ENCODE measurements at regions not wholly inside any gene's neighbourhood (a gene's known extent, or its start where the extent isn't known, plus 50 kb on each side); places are given as distances from the start of the nearest gene placed in this dataset.

DNA sequence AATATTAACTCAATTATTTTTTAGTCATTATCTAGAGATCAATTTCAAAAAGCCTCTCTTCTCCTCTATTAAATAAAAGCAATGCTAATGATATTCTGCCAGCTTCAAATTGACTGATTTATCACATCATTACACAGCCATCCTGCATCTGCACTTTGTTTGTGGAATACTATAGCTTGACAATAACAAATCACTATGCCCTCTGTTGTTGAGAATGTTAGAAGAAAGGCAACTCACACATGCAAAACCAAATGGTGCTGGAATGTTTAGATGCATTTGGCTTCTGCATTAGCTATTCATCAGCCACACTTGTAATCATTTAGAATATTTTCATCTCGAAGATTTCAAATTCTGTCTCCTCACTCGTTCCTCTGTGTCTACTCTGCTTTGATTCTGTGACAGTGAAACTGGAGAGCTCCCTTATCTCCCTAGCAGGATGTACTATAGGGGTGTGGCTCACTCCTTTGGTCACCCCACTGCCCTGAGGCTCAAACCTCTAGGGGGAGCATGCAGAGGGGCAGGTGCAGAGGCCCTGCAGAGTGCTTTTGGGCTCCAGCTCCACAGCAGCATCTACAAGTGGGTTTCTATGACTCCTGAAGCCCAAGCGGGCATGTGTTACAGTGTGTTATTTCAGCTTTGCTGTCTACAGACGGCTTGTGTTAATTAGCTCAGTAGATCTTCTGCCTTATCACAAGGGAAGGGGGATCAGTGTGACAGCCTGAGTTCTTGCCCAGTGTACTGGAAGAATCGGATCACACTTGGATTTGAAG is 454.1 kb upstream of the BCHE start:
- TF ChIP-seq, protein P1, sequence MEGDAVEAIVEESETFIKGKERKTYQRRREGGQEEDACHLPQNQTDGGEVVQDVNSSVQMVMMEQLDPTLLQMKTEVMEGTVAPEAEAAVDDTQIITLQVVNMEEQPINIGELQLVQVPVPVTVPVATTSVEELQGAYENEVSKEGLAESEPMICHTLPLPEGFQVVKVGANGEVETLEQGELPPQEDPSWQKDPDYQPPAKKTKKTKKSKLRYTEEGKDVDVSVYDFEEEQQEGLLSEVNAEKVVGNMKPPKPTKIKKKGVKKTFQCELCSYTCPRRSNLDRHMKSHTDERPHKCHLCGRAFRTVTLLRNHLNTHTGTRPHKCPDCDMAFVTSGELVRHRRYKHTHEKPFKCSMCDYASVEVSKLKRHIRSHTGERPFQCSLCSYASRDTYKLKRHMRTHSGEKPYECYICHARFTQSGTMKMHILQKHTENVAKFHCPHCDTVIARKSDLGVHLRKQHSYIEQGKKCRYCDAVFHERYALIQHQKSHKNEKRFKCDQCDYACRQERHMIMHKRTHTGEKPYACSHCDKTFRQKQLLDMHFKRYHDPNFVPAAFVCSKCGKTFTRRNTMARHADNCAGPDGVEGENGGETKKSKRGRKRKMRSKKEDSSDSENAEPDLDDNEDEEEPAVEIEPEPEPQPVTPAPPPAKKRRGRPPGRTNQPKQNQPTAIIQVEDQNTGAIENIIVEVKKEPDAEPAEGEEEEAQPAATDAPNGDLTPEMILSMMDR (IDR thresholded peaks at IDR 0.05; ENCODE audit: poor library complexity, severe bottlenecking) = no peak
- TF ChIP-seq POLR2AphosphoS5 (IDR thresholded peaks at IDR 0.05) (no peak), RAD21 (conservative IDR thresholded peaks at IDR 0.05) (no peak), EZH2 (IDR thresholded peaks at IDR 0.05; ENCODE audit: borderline replicate concordance, insufficient read depth, low read length, poor library complexity, severe bottlenecking) (no peak)

Measured in neural cell (in vitro differentiated cells).